SK-N-SH treated with all-trans-retinoic acid at 6 μM for 48 hours (cell line): ENCODE measurements at regions not wholly inside any gene's neighbourhood (a gene's known extent, or its start where the extent isn't known, plus 50 kb on each side); places are given as distances from the start of the nearest gene placed in this dataset.

Source experiments
- ARNTL ChIP-seq: fragments of 450-650 bp; formaldehyde crosslinking; IDR thresholded peaks from 2 replicates; pipeline ENCODE4 v1.5.0; 2020; ENCODE audit warnings: low read depth, mild to moderate bottlenecking, moderate library complexity, borderline replicate concordance
- BACH2 ChIP-seq: fragments of 250-450 bp; sonication (Bioruptor Pico); IDR thresholded peaks from 2 replicates; pipeline ENCODE4 v1.9.0; 2021; ENCODE audit warnings: mild to moderate bottlenecking, borderline replicate concordance
- CREB5 ChIP-seq: fragments of 250-450 bp; sonication (Bioruptor Pico); IDR thresholded peaks from 2 replicates; pipeline ENCODE4 v1.5.1; 2020; ENCODE audit warnings: low read depth, mild to moderate bottlenecking, moderate library complexity
- ESRRG ChIP-seq: fragments of 250-450 bp; sonication (Bioruptor Pico); IDR thresholded peaks from 2 replicates; pipeline ENCODE4 v1.6.1; 2021; ENCODE audit warnings: mild to moderate bottlenecking
- GLIS3 ChIP-seq: fragments of 250-450 bp; sonication (Bioruptor Pico); IDR thresholded peaks from 2 replicates; pipeline ENCODE4 v1.5.0; 2020; ENCODE audit warnings: mild to moderate bottlenecking, moderate library complexity
- OSR1 ChIP-seq: fragments of 250-450 bp; sonication (Bioruptor Pico); IDR thresholded peaks from 2 replicates; pipeline ENCODE4 v1.8.0; 2022; ENCODE audit warnings: moderate library complexity, mild to moderate bottlenecking, inconsistent platforms
- PATZ1 ChIP-seq: fragments of 250-450 bp; sonication (Bioruptor Pico); IDR thresholded peaks from 2 replicates; pipeline ENCODE4 v1.8.0; 2020; ENCODE audit warnings: mild to moderate bottlenecking, moderate library complexity, borderline replicate concordance
- RARB ChIP-seq: fragments of 250-450 bp; sonication (Bioruptor Pico); IDR thresholded peaks from 2 replicates; pipeline ENCODE4 v1.8.0; 2021; ENCODE audit warnings: mild to moderate bottlenecking, moderate library complexity
- SNAI2 ChIP-seq: fragments of 250-450 bp; sonication (Bioruptor Pico); IDR thresholded peaks from 2 replicates; pipeline ENCODE4 v1.5.0; 2020; ENCODE audit warnings: mild to moderate bottlenecking, moderate library complexity
- TOX ChIP-seq: fragments of 250-450 bp; sonication (Bioruptor Pico); IDR thresholded peaks from 2 replicates; pipeline ENCODE4 v1.8.0; 2021; ENCODE audit warnings: mild to moderate bottlenecking, moderate library complexity, borderline replicate concordance
- ZFP3 ChIP-seq: fragments of 250-450 bp; sonication (Bioruptor Pico); IDR thresholded peaks from 2 replicates; pipeline ENCODE4 v1.5.0; 2020; ENCODE audit warnings: mild to moderate bottlenecking, moderate library complexity
- ZFP30 ChIP-seq: fragments of 450-650 bp; formaldehyde crosslinking; IDR thresholded peaks from 2 replicates; pipeline ENCODE4 v1.5.0; 2022; ENCODE audit warnings: mild to moderate bottlenecking, moderate library complexity
- ZNF565 ChIP-seq: fragments of 450-650 bp; formaldehyde crosslinking; conservative IDR thresholded peaks from 2 replicates; pipeline ENCODE4 v1.5.0; 2020; ENCODE audit warnings: low read depth, mild to moderate bottlenecking, moderate library complexity

- TF ChIP-seq ARNTL (CRISPR knock-in tag) (no peak), PATZ1 (CRISPR knock-in tag) (no peak), CREB5 (no peak), BACH2 (CRISPR knock-in tag) (no peak), OSR1 (CRISPR knock-in tag) (no peak), TOX (CRISPR knock-in tag) (no peak), ZFP30 (CRISPR knock-in tag) (no peak), RARB (no peak), ZFP3 (CRISPR knock-in tag) (no peak), GLIS3 (CRISPR knock-in tag) (no peak), ESRRG (CRISPR knock-in tag) (no peak), SNAI2 (CRISPR knock-in tag) (no peak), ZNF565 (no peak)
Observed at GRCh38 chr3:194879991-194880939, 194.6 kb downstream of the FAM43A start.
